Omental fat pad (tissue), 3 donors: ENCODE measurements at regions not wholly inside any gene's neighbourhood (a gene's known extent, or its start where the extent isn't known, plus 50 kb on each side); places are given as distances from the start of the nearest gene placed in this dataset.
"Not testable (repeated sequence)": the region's sequence is repeated elsewhere in the genome, so short reads cannot be mapped to it uniquely, and the experiment has no call there.

Experiments
- ATAC-seq: fragments of 150-250 bp; one replicate; pipeline ENCODE4 v1.9.1; 2016; ENCODE audit warnings: mild to moderate bottlenecking, moderate library complexity; ENCODE audit not compliant: low FRiP score
- DNase-seq: peaks from one replicate; pipeline ENCODE4 v3.0.0-alpha.2; 2019; ENCODE audit warnings: low spot score
- CTCF ChIP-seq, 3 donors: fragments of 450-650 bp; IDR thresholded peaks; one replicate each; pipeline ENCODE4 v1.5.1; 2016 to 2017; ENCODE audit warnings: antibody characterized with exemption in 3 of 3, mild to moderate bottlenecking in 3 of 3, moderate library complexity in 2 of 3

- no peak for ATAC-seq
- no peak for DNase-seq
- TF ChIP-seq CTCF (IDR thresholded peaks at IDR 0.05): no peak
Observed at GRCh38 chr6:119830494-119831295, 481.1 kb upstream of the MAN1A1 start.

GRCh38 chr6:119830069-119830468 lies 480.5 kb upstream of the MAN1A1 start:
- ATAC-seq (no peak), DNase-seq (no peak)
- no peak for TF ChIP-seq CTCF (IDR thresholded peaks at IDR 0.05)

GRCh38 chr6:119829499-119829898 lies 479.9 kb upstream of the MAN1A1 start:
- DNase-seq, ATAC-seq: not testable (repeated sequence)

GRCh38 chr6:119829006-119829405 lies 479.4 kb upstream of the MAN1A1 start:
- ATAC-seq (no peak), DNase-seq (no peak)
- no peak for TF ChIP-seq CTCF (IDR thresholded peaks at IDR 0.05)

- TF ChIP-seq CTCF (IDR thresholded peaks at IDR 0.05): no peak
Observed at GRCh38 chr6:119821380-119821779, 471.8 kb upstream of the MAN1A1 start.

GRCh38 chr6:119818876-119819275 lies 469.3 kb upstream of the MAN1A1 start:
- DNase-seq: no peak

More at GRCh38 chr6:119821380-119821779, 471.8 kb upstream of the MAN1A1 start:
- no peak for ATAC-seq
- DNase-seq: no peak

More at GRCh38 chr6:119818876-119819275, 469.3 kb upstream of the MAN1A1 start:
- no peak for TF ChIP-seq CTCF (IDR thresholded peaks at IDR 0.05)
- ATAC-seq: no peak
